HG02938 (cell line): ENCODE measurements at regions not wholly inside any gene's neighbourhood (a gene's known extent, or its start where the extent isn't known, plus 50 kb on each side); places are given as distances from the start of the nearest gene placed in this dataset.

Experiments
- ATAC-seq: cut with Tn5 transposase; IDR thresholded peaks from one replicate; pipeline ENCODE4 v1.9.1; 2021; ENCODE audit warnings: mild to moderate bottlenecking, moderate library complexity; ENCODE audit not compliant: unreplicated experiment

- no peak for ATAC-seq
Observed at GRCh38 chr1:220979371-220979770, 100.1 kb downstream of the HLX start.

DNA sequence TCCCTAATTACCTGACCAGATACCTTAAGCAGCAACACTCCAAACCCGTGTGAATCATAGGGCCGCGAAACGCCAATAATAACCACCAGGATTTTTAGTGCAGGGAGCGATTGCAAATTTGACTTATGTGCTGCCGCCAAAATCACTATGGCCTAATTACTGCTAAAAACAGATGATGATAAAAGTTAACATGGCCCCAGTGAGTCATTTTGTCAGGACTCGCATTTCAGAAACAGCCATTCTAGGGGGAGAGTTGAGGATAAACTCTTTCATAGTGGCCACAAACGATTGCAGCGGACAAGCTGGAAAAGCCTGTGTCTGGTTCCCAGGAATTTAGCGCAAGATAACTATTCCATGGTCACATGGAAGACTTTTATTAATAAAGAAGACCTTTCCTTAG is 103.4 kb downstream of the HLX start:
- no peak for ATAC-seq

- ATAC-seq, result no peak
Observed at GRCh38 chr1:220983877-220984635, 104.8 kb downstream of the HLX start.

- no peak for ATAC-seq
Observed at GRCh38 chr1:220990427-220991339, 111.4 kb downstream of the HLX start.

DNA sequence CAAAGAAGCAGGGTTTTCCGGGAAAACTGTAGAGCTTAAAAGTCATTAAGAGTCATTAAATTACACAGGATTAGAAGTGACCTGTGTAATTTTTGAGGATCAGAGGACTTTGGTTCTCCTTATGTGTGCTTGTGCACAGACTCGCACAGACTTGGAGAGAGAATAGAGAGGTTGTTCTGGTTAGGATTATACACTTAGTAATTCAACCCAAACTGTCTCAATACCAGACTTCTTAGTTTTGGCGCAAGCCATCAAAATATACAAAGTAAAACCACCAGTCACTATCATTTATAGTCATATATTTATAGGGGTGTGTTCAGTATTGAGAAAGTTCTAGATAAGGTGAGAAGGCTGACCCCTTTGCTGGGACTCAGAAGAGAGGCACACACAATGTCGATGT is 112.3 kb downstream of the HLX start:
- no peak for ATAC-seq

- no peak for ATAC-seq
Observed at GRCh38 chr1:220991959-220992704, 112.9 kb downstream of the HLX start.

GRCh38 chr1:220992705-220993052 is 113.4 kb downstream of the HLX start:
- no peak for ATAC-seq

- ATAC-seq, result no peak
Observed at GRCh38 chr1:220994671-220995070, 115.4 kb downstream of the HLX start.

DNA sequence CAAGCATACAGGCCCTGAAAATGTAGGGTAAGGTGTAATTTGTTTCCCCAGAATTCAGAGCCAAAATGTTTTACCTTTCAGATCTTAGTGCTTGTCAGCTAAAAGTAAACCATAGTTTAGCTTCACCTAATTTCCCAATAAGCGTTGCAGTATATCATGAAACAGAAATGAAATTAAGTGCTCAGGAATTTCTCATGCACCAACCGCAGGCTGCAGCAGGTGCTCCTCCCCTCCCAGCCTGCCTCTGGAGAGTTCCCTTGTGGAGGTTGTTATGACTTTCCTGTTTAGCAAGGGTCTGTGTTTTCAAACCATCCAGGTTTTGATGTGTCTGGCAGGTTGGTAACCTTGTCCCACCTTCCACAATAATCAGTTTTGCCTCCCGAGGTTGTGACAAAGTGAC is 118.5 kb downstream of the HLX start:
- no peak for ATAC-seq

DNA sequence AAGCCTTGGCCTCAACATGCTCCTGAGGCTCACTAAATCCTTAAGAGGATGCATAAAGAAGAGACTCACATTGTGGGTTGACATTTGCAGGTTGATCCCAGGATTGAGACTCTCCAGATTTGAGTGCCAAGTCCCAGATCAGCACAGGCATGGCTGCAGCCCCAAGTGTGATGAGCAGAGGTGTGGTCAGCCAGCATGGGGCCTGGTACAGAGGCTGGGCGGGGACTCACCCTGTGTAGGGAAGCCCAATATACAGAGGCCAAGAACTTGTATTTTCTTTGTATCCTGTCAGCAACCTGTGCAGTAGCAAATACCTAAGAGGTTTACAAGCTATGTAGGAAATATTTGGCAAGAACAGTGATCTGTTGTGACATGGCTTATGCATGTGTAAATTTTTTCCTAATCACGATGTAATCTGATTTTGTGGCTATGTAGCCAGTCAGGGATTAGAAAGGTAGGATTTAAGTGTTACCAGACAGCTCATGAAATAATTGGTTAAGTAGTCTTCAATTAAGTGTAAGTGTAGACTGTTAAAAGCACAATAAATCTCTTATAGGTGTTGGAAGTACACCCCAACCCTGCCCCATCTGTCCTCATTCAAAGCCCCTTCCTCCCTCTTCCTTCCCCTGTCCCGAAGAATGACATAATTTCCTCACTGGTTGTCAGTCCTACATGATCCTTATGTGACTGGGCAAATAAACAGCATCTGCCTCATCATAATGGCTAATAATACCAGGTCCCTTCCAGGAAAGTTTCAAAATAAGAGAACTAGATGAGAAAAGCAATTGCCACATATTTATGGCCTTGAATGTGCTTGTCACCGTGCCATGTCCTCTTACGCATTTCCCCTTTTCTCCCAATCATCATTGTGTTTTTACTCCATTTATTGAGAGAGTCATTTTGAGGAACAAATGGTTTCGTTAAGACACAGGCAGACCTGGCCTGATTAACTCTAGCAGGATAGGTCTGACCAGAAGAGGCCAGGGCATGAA is 120.9 kb downstream of the HLX start:
- no peak for ATAC-seq

- no peak for ATAC-seq
Observed at GRCh38 chr1:221001167-221001566, 121.9 kb downstream of the HLX start.

DNA sequence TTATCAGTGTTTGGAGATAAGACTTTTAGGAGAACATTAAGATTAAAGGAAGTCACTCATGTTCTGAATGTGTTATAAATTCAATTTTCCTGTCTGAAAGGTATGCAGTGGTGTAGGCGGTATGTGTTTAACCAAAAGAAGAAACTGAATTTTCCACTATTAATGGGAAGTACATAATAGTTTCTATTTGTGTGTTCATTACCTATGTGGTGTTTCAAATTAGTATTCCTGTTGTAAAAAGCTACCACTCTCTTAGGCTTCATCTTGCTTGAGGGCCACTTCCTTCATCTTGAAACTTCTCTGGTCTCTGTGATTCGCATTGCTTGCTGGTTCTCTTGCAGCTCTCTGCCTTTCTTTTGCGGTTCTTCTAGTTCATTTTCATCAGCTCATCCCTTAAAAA is 123.4 kb downstream of the HLX start:
- no peak for ATAC-seq

- no peak for ATAC-seq
Observed at GRCh38 chr1:221011145-221011544, 131.9 kb downstream of the HLX start.

GRCh38 chr1:221012120-221012519 is 132.9 kb downstream of the HLX start:
- no peak for ATAC-seq

DNA sequence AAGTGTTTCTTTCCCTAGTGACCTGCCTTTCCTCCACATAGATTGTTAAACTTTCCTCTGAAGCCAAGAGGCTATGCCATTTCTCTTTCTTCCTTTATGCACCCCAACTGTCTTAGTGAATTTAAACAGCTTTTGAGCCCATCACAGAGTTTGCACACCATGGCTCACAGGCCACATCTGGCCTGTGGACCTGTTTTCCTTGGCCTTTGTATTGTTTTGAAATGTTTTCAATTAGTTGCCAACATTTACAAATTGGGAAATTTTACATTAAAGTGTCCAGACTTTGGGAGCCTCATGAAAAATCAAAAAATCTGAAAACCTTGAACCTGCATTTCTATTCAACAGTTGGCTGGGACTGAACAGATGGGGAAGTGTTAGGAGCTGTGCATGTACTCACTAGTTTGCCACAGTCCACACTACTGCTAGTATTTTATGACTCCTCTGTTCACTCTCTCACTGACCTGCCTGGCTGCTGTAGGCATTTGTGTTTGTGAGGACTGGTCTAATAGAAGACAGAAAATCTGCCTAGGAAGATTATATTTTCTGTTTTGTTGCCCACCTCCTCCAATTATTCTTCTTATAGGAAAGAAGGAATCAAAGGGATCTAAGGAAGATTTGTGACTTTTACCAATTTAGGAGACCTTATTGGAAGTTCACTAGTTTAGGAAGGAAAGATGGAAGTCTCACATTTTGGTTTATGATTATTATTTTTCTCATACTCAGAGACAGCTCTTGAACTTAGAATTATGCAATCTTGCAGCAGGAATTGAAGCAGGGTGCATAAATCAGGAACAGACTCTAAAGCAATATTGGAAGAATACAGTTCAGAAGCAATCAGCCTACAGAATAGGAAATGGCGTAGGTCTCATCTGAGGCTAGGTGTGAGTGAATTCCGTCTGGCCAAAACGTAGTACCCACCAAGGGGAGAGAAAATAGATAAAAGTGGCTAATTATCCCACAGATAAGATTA is 134.7 kb downstream of the HLX start:
- ATAC-seq, result no peak

GRCh38 chr1:221015159-221015790 is 136.0 kb downstream of the HLX start:
- ATAC-seq, result no peak

GRCh38 chr1:221016751-221017150 is 137.5 kb downstream of the HLX start:
- no peak for ATAC-seq

DNA sequence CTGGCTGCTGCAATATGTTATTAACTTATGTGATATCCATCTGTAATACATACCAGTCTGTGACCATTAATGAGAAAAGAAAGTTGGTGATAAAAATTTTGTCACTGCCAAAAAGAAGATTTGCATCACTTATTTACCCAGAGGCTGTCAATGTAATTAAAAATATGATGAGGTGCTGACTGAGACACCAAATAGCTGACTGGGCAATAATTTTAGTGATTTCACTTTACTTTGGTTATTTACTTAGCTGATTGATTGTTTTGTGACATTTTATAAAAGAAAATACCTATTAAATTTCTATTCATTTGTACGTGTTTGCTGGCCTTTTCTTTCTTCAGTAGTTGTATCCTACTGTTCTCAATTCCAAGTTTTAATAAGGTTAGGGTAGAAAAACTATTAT is 139.2 kb downstream of the HLX start:
- ATAC-seq, result no peak

- ATAC-seq, result no peak
Observed at GRCh38 chr1:221022331-221022730, 143.1 kb downstream of the HLX start.
